Forelimb muscle (tissue), 1 donor: ENCODE measurements at regions not wholly inside any gene's neighbourhood (a gene's known extent, or its start where the extent isn't known, plus 50 kb on each side); places are given as distances from the start of the nearest gene placed in this dataset.

Source experiments
- DNase-seq: peaks from one replicate; pipeline ENCODE4 v3.0.0-alpha.2; 2013; ENCODE audit warnings: low read depth

DNA sequence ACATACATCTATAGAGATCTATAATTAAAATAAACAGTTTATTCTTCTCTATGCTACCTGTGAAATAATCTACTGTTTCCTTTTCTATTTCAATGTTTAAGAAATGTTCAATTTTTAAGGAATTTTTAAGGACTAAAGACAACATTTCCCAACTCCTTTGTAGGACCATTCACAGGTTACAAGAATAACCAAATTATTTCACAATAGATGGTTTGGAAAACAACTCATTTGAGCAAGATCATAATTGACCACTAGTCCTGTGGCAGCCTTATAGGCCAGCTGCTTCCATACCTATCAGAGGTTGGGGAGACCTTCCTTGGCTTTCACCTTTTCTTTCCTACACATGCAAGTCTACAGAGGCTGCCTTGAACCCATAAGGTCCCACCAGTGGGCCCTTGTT is 193.7 kb downstream of the TTC39B start:
- no peak for DNase-seq

- DNase-seq, result no peak
These were observed 195.9 kb downstream of the TTC39B start for GRCh38 chr9:15111071-15111470.

GRCh38 chr9:15104826-15105420 is 194.7 kb upstream of the FREM1 start:
- no peak for DNase-seq

- no peak for DNase-seq
These were observed 193.1 kb upstream of the FREM1 start for GRCh38 chr9:15103290-15103689.

- DNase-seq, result no peak
These were observed 190.9 kb upstream of the FREM1 start for GRCh38 chr9:15101095-15101494.

DNA sequence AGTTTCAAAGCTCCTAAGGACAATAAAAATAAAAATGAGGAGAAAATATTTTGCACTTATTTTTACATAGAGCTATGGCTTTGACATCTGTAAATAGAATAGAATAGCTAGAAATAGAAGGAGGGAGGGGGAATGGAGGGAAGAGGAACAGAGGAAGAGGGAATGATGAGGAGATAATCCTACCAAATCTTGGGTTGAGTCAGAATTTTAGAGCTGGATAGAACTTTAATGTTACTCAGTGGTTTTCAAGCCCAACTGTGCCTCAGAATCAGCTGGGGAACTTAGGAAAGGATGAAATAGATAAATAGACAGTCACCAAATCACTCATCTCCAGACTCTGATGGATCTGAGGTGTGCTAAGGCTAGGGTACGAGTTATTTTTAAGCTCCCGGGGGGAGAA is 190.3 kb upstream of the FREM1 start:
- no peak for DNase-seq

GRCh38 chr9:15096972-15097371 is 186.7 kb upstream of the FREM1 start:
- no peak for DNase-seq

DNA sequence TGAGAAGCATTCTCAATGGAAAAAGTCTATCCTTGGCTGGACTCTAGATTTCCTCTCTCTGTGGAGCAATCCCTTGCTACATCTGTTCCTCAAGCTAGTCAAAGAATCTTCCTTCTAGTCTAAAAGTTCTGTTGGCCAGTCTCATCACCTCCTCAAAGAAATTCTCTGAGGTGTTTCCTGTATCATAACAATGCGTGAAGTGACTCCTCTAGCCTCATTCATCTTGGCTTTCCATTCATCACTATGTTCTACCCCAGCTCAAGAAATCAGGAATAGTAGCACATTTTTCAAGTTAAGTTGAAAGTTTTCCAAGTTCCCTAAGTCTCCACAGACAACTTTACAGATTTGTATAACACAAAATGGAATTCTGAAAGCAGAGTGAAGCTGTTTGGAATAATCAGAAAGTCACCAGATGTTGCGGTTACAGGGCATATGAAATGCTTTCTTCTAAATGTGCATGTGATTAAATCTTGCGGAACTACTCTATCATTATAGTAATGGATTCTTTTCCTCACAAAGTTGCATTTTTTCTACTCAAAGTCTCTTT is 176.6 kb upstream of the FREM1 start:
- peak; percentile 93 for DNase-seq

- DNase-seq, result peak; percentile 83
These were observed 176.0 kb upstream of the FREM1 start for GRCh38 chr9:15086156-15086763.

DNA sequence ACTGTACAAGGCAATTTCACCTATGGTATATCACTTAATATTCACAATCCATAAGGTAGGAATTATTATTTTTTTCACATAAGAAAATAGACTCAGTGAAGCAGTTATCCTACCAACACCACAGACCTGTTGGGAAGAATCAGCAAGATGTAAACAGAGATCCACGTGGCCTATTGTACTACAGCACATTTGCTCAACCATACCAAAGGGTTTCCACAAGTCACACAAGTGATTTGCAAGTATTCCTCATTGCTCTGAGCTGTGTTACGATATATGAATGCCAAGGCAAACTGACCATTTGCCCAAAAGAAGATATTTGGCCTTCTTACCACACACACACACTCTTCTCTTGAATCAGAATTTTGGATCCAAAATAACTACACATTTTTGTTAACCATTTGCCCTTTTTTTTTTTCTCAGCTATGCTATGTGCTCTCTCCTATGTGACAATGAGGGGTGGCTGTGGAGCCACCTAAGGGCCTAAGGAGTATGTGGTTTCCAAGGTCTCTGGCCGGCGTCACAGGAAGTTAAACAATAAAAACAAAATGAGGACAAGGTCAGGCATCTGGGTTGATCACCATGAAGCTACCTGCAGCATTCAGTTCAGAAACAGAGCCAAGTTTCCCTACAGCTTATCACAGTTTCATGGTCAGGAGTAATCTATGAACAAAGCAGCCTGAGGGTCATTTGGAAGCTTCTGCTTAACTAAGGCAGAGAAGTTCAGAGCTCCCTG is 171.0 kb upstream of the FREM1 start:
- DNase-seq, result no peak

- DNase-seq, result no peak
These were observed 170.2 kb upstream of the FREM1 start for GRCh38 chr9:15080401-15080800.

GRCh38 chr9:15079989-15080388 is 169.8 kb upstream of the FREM1 start:
- no peak for DNase-seq

DNA sequence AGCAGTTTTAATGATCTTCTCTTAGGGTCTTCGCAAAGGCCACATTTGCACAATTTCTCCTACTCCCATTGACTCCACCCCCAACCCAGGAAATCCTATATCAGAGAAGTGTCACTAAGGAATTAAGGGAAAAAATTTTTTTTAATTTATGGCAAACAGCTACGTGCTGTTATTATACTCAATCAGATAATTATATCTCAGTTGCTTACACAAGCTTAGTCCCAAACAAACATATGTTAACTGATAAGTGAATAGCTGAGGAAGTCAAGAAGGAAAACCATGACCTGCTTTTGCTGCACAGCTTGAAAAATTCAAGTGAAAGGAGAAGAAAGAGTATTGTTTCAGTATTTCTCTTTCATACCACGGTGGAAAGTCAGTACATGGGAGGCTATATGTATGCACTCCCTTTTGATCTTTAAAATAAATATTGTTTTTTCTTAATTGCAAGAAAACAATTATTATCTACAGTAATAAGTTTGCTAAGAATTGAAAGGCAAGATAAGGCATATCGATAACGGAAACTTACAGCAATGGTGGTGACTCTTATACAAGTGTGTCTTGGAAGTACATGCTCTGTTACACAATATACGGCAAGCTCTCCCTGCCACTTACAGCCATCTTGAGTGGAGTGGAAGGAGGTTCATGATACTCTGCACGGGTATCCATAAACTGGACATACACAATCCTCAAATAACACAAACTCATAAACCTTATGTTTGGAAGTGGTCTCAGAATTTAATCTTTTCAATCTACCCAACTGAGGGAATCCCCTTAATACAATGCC is 167.9 kb upstream of the FREM1 start:
- no peak for DNase-seq

DNA sequence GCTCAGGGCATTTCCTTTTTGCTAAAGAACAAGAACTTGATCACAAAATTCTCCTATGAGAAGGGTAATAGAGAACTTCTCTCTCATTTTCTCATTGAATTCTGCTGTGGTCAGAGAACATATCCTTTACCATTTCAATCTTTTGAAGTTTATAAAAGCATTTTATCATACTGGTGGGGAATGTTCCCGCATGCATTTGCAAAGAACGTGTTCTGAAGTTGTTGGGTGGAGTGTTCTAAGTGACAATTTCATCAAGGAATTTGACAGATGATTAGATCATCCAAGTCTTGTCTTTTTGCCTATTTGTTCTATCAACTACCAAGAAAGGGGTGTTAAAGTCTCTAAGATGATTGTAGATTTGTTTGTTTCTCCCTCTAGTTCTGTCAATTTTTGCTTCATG is 163.4 kb upstream of the FREM1 start:
- DNase-seq, result no peak

DNA sequence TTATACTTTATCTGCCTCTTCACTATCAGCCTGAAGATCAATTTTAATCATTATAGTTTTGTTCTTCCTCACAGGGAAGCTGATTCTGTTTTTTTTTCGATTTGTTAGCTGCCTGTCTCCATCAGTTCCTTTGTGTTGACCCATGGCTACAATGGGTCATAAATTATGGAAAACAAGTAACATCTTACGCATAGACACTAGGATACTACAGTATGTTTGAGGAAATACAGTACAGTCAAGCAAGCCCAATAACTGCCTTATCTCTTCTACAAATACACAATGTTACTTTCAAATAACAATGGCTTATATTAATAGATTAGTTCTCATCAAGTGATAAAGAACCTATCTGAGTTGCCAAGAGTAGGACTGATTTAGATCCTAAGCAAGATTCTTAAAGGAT is 160.5 kb upstream of the FREM1 start:
- no peak for DNase-seq

GRCh38 chr9:15069106-15069505 is 158.9 kb upstream of the FREM1 start:
- no peak for DNase-seq

DNA sequence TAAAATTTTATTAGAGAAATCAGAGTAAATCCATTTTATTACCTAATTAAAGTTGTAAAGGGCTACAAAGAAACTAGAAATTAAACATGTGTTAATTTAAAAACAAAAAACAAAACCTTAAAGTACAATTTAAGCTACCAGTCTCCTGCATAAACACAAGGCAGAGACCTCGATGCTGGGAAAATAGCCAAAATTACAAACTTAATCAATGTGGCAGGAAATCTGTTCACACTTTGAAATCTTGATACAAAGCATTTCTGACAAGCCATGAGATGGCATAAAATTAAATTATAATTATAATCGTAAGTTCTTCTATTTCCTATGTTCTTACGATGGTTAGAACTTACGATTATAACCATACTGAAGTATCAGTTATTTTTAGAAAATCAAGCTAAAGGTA is 158.0 kb upstream of the FREM1 start:
- no peak for DNase-seq

GRCh38 chr9:15059003-15059402 is 148.8 kb upstream of the FREM1 start:
- DNase-seq, result no peak

GRCh38 chr9:15058236-15058635 is 148.0 kb upstream of the FREM1 start:
- DNase-seq, result no peak

DNA sequence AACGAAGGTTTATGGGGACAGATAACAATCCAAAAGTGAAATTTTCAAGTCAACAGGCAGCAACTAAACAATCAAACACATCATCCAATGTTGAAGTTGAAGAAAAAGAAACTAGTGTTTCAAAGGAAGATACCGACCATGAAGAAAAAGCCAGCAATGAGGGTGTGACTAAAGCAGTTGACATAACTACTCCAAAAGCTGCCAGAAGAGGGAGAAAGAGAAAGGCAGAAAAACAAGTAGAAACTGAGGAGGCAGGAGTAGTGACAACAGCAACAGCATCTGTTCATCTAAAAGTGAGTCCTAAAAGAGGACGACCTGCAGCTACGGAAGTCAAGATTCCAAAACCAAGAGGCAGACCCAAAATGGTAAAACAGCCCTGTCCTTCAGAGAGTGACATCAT is 145.1 kb upstream of the FREM1 start:
- DNase-seq, result peak; percentile 9

GRCh38 chr9:15048772-15049171 is 138.5 kb upstream of the FREM1 start:
- no peak for DNase-seq

DNA sequence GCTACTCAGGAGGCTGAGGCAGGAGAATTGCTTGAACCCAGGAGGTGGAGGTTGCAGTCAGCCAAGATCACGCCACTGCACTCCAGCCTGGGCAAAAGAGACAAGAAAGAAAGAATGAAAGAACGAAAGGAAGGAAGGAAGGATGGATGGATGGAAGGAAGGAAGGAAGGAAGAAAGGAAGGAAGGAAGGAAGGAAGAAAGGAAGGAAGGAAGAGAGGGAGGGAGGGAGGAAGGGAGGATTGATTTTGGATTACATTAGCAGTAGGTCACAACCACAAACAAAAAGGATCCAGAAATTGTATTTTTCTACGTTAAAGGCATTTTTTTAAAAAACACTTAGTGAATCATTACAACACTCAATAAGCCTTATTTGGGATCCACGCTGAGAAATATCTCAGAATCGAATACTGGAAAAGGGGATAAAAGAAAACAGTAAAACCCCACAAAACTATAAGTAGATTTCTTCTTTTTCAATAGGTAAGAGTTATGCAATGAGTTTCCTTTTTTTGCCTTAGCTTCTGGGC is 136.9 kb upstream of the FREM1 start:
- DNase-seq, result no peak
